GM10266 (cell line): ENCODE measurements at regions not wholly inside any gene's neighbourhood (a gene's known extent, or its start where the extent isn't known, plus 50 kb on each side); places are given as distances from the start of the nearest gene placed in this dataset.
"Not testable (repeated sequence)": the region's sequence is repeated elsewhere in the genome, so short reads cannot be mapped to it uniquely, and the experiment has no call there.

ENCODE experiments used
- DNase-seq: peaks from one replicate; pipeline ENCODE4 v3.0.0; 2012; ENCODE audit errors: extremely low spot score
- CTCF ChIP-seq: IDR thresholded peaks from 2 replicates; pipeline ENCODE4 v1.5.1; 2012; ENCODE audit warnings: mild to moderate bottlenecking, low read depth; ENCODE audit not compliant: control insufficient read depth, insufficient read depth; ENCODE audit errors: missing control alignments

GRCh38 chr20:39751557-39752137 is 789.5 kb downstream of the DHX35 start:
- DNase-seq = no peak
- TF ChIP-seq CTCF = no peak

GRCh38 chr20:39745380-39745779 is 783.2 kb downstream of the DHX35 start:
- DNase-seq = no peak
- TF ChIP-seq CTCF = no peak

GRCh38 chr20:39738651-39739050 is 776.5 kb downstream of the DHX35 start:
- TF ChIP-seq CTCF = no peak
- DNase-seq = no peak

- DNase-seq = no peak
- no peak for TF ChIP-seq CTCF
Measured at GRCh38 chr20:39736434-39737327, 774.5 kb downstream of the DHX35 start.

GRCh38 chr20:39725513-39725912 is 763.4 kb downstream of the DHX35 start:
- DNase-seq = not testable (repeated sequence)

GRCh38 chr20:39719293-39719692 is 757.1 kb downstream of the DHX35 start:
- no peak for TF ChIP-seq CTCF
- DNase-seq = no peak

- DNase-seq = no peak
- TF ChIP-seq CTCF = no peak
Measured at GRCh38 chr20:39717936-39718335, 755.8 kb downstream of the DHX35 start.
